ENCODE measurements at regions not wholly inside any gene's neighbourhood (a gene's known extent, or its start where the extent isn't known, plus 50 kb on each side); places are given as distances from the start of the nearest gene placed in this dataset.

GRCh38 chr6:68279793-68280557 is 355.1 kb upstream of the ADGRB3 start:
- Mint-ChIP-seq H3K9me3 (peaks cover 4% of the 10 kb centered on the region), H3K4me3 (no peak overlapping the region), H3K4me1 (ENCODE audit: unreplicated experiment) (no peaks in the 10 kb centered on the region), H3K27ac (no peak overlapping the region), H3K36me3 (no peaks in the 10 kb centered on the region), H3K27me3 (no peaks in the 10 kb centered on the region)
- no peak for DNase-seq (ENCODE audit: extremely low spot score, unreplicated experiment)
- no peak for TF ChIP-seq CTCF (conservative IDR thresholded peaks at IDR 0.05)

GRCh38 chr6:68273297-68273696 is 361.8 kb upstream of the ADGRB3 start:
- Mint-ChIP-seq H3K4me1 (ENCODE audit: unreplicated experiment) (no peaks in the 10 kb centered on the region), H3K27me3 (no peaks in the 10 kb centered on the region), H3K36me3 (no peaks in the 10 kb centered on the region), H3K9me3 (no peaks in the 10 kb centered on the region), H3K27ac (no peak overlapping the region), H3K4me3 (no peak overlapping the region)
- no peak for TF ChIP-seq CTCF (conservative IDR thresholded peaks at IDR 0.05)
- no peak for DNase-seq (ENCODE audit: extremely low spot score, unreplicated experiment)

- no peaks in the 10 kb centered on the region for H3K9me3 Mint-ChIP-seq
- H3K27me3 Mint-ChIP-seq, result no peaks in the 10 kb centered on the region
- no peak for DNase-seq (ENCODE audit: extremely low spot score, unreplicated experiment)
- no peak overlapping the region for H3K27ac Mint-ChIP-seq
- H3K4me1 Mint-ChIP-seq (ENCODE audit: unreplicated experiment), result no peaks in the 10 kb centered on the region
- no peak for TF ChIP-seq CTCF (conservative IDR thresholded peaks at IDR 0.05)
- H3K36me3 Mint-ChIP-seq, result no peaks in the 10 kb centered on the region
- no peak overlapping the region for H3K4me3 Mint-ChIP-seq
These were observed 378.7 kb upstream of the ADGRB3 start for GRCh38 chr6:68256391-68256790.

GRCh38 chr6:68252632-68253031 is 382.4 kb upstream of the ADGRB3 start:
- H3K4me3 Mint-ChIP-seq, result no peak overlapping the region
- no peaks in the 10 kb centered on the region for H3K36me3 Mint-ChIP-seq
- no peaks in the 10 kb centered on the region for H3K4me1 Mint-ChIP-seq (ENCODE audit: unreplicated experiment)
- H3K9me3 Mint-ChIP-seq, result no peaks in the 10 kb centered on the region
- no peaks in the 10 kb centered on the region for H3K27me3 Mint-ChIP-seq
- no peak for TF ChIP-seq CTCF (conservative IDR thresholded peaks at IDR 0.05)
- no peak for DNase-seq (ENCODE audit: extremely low spot score, unreplicated experiment)
- H3K27ac Mint-ChIP-seq, result no peak overlapping the region

GRCh38 chr6:68247782-68248181 is 387.3 kb upstream of the ADGRB3 start:
- no peaks in the 10 kb centered on the region for H3K9me3 Mint-ChIP-seq
- H3K4me1 Mint-ChIP-seq (ENCODE audit: unreplicated experiment), result no peaks in the 10 kb centered on the region
- TF ChIP-seq CTCF (conservative IDR thresholded peaks at IDR 0.05), result no peak
- no peak for DNase-seq (ENCODE audit: extremely low spot score, unreplicated experiment)
- H3K36me3 Mint-ChIP-seq, result no peaks in the 10 kb centered on the region
- H3K27me3 Mint-ChIP-seq, result no peaks in the 10 kb centered on the region
- H3K27ac Mint-ChIP-seq, result no peak overlapping the region
- no peak overlapping the region for H3K4me3 Mint-ChIP-seq
